ENCODE measurements at regions not wholly inside any gene's neighbourhood (a gene's known extent, or its start where the extent isn't known, plus 50 kb on each side); places are given as distances from the start of the nearest gene placed in this dataset.
A peak's percentile ranks its signal among the peaks of the same experiment; 100 is the strongest.

- Histone ChIP-seq H2AFZ (replicated peaks) (no peak overlapping the region), H3K4me3 (no peak overlapping the region), H3K36me3 (no peaks in the 10 kb centered on the region), H3K9me3 (ENCODE audit: low read depth) (no peaks in the 10 kb centered on the region), H3K27ac (no peak overlapping the region), H3K4me2 (no peak overlapping the region), H3K4me1 (peaks cover 10% of the 10 kb centered on the region), H3K27me3 (no peaks in the 10 kb centered on the region), H3K79me2 (ENCODE audit: low read depth) (no peaks in the 10 kb centered on the region), H4K20me1 (ENCODE audit: low read depth) (no peaks in the 10 kb centered on the region), H3K9ac (no peak overlapping the region), H3F3A (ENCODE audit: low read depth) (no peaks in the 10 kb centered on the region)
- TF ChIP-seq EZH2phosphoT487 (IDR thresholded peaks at IDR 0.05) (no peak), EZH2 (IDR thresholded peaks at IDR 0.05) (no peak)
- H3K27ac Mint-ChIP-seq = no peak overlapping the region
- H3K9me3 Mint-ChIP-seq = peaks cover 15% of the 10 kb centered on the region
- no peak for DNase-seq (ENCODE audit: low spot score)
- H3K27me3 Mint-ChIP-seq (ENCODE audit: insufficient read depth, low read depth) = peaks cover 6% of the 10 kb centered on the region
- H3K4me1 Mint-ChIP-seq = peaks cover 28% of the 10 kb centered on the region
- no peaks in the 10 kb centered on the region for H3K36me3 Mint-ChIP-seq
- no peak overlapping the region for H3K4me3 Mint-ChIP-seq
Measured at GRCh38 chr5:126000507-126000906, 422.7 kb upstream of the GRAMD2B start.

- H3K27ac Mint-ChIP-seq = peak overlapping the region; percentile 95
- peaks cover 28% of the 10 kb centered on the region for H3K4me1 Mint-ChIP-seq
- H3K4me3 Mint-ChIP-seq = no peak overlapping the region
- no peak overlapping the region for H3K9ac ChIP-seq
- H3K27me3 Mint-ChIP-seq (ENCODE audit: insufficient read depth, low read depth) = peaks cover 2% of the 10 kb centered on the region
- H3K27ac ChIP-seq = no peak overlapping the region
- H3K36me3 Mint-ChIP-seq = no peaks in the 10 kb centered on the region
- H3K4me2 ChIP-seq = no peak overlapping the region
- no peak overlapping the region for H3K4me3 ChIP-seq
- H4K20me1 ChIP-seq (ENCODE audit: low read depth) = no peaks in the 10 kb centered on the region
- peak overlapping the region; percentile 88 for H2AFZ ChIP-seq (replicated peaks)
- H3K36me3 ChIP-seq = no peaks in the 10 kb centered on the region
- H3K79me2 ChIP-seq (ENCODE audit: low read depth) = no peaks in the 10 kb centered on the region
- peaks cover 10% of the 10 kb centered on the region for H3K4me1 ChIP-seq
- no peaks in the 10 kb centered on the region for H3K9me3 ChIP-seq (ENCODE audit: low read depth)
- H3K27me3 ChIP-seq = no peaks in the 10 kb centered on the region
- peaks cover 10% of the 10 kb centered on the region for H3K9me3 Mint-ChIP-seq
- no peak for DNase-seq (ENCODE audit: low spot score)
- no peak for TF ChIP-seq CTCF (IDR thresholded peaks at IDR 0.05)
- TF ChIP-seq EZH2 (IDR thresholded peaks at IDR 0.05) = no peak
- TF ChIP-seq EZH2phosphoT487 (IDR thresholded peaks at IDR 0.05) = no peak
- H3F3A ChIP-seq (ENCODE audit: low read depth) = no peaks in the 10 kb centered on the region
Measured at GRCh38 chr5:126002222-126002897, 420.8 kb upstream of the GRAMD2B start.

GRCh38 chr5:126003309-126003708 is 419.9 kb upstream of the GRAMD2B start:
- no peak overlapping the region for H3K27ac ChIP-seq

More at GRCh38 chr5:126003309-126003708, 419.9 kb upstream of the GRAMD2B start:
- Mint-ChIP-seq H3K27me3 (ENCODE audit: insufficient read depth, low read depth) (peaks cover 2% of the 10 kb centered on the region), H3K36me3 (no peaks in the 10 kb centered on the region), H3K27ac (peak overlapping the region; percentile 88), H3K4me3 (no peak overlapping the region), H3K9me3 (peaks cover 4% of the 10 kb centered on the region), H3K4me1 (peaks cover 28% of the 10 kb centered on the region)
- peak; percentile 3 for DNase-seq (ENCODE audit: low spot score)
- peaks cover 10% of the 10 kb centered on the region for H3K4me1 ChIP-seq
- no peaks in the 10 kb centered on the region for H3K79me2 ChIP-seq (ENCODE audit: low read depth)
- no peaks in the 10 kb centered on the region for H4K20me1 ChIP-seq (ENCODE audit: low read depth)
- H3K9me3 ChIP-seq (ENCODE audit: low read depth) = no peaks in the 10 kb centered on the region
- H3K4me3 ChIP-seq = no peak overlapping the region
- peak overlapping the region; percentile 6 for H2AFZ ChIP-seq (replicated peaks)
- H3K36me3 ChIP-seq = no peaks in the 10 kb centered on the region
- no peak overlapping the region for H3K9ac ChIP-seq
- H3F3A ChIP-seq (ENCODE audit: low read depth) = no peaks in the 10 kb centered on the region
- H3K4me2 ChIP-seq = no peak overlapping the region
- TF ChIP-seq EZH2 (IDR thresholded peaks at IDR 0.05) (no peak), EZH2phosphoT487 (IDR thresholded peaks at IDR 0.05) (no peak), CTCF (IDR thresholded peaks at IDR 0.05) (no peak)
- H3K27me3 ChIP-seq = no peaks in the 10 kb centered on the region
